ENCODE measurements at regions not wholly inside any gene's neighbourhood (a gene's known extent, or its start where the extent isn't known, plus 50 kb on each side); places are given as distances from the start of the nearest gene placed in this dataset.

GRCh38 chr12:63228853-63229252 is 77.9 kb upstream of the AVPR1A start:
- Histone ChIP-seq H3K9me3 (ENCODE audit: low read length) (no peaks in the 10 kb centered on the region), H4K20me1 (ENCODE audit: insufficient read depth) (no peaks in the 10 kb centered on the region), H3F3A (ENCODE audit: insufficient read depth, low read length, poor library complexity, severe bottlenecking) (no peaks in the 10 kb centered on the region), H3K4me3 (ENCODE audit: low read length) (no peak overlapping the region), H3K9me2 (ENCODE audit: insufficient read depth, low read length) (no peaks in the 10 kb centered on the region), H3K36me3 (ENCODE audit: insufficient read depth, low read length) (no peaks in the 10 kb centered on the region), H2AFZ (ENCODE audit: low read depth, low read length) (no peak overlapping the region), H3K27me3 (ENCODE audit: insufficient read depth, low read depth, low read length) (no peaks in the 10 kb centered on the region), H3K79me2 (replicated peaks; ENCODE audit: insufficient read depth, low read length) (no peaks in the 10 kb centered on the region), H3K4me2 (ENCODE audit: low read length) (no peak overlapping the region), H3K9ac (ENCODE audit: low read length) (no peak overlapping the region), H3K27ac (ENCODE audit: low read length) (no peak overlapping the region)
- TF ChIP-seq SMC3 (conservative IDR thresholded peaks at IDR 0.05; ENCODE audit: poor library complexity): no peak
- TF ChIP-seq REST (IDR thresholded peaks at IDR 0.05; ENCODE audit: borderline replicate concordance): no peak
- no peak for TF ChIP-seq POLR2AphosphoS5 (IDR thresholded peaks at IDR 0.05)
- no peak for TF ChIP-seq TAF1 (IDR thresholded peaks at IDR 0.05; ENCODE audit: low read depth)
- TF ChIP-seq EP300 (conservative IDR thresholded peaks at IDR 0.05; ENCODE audit: poor library complexity, severe bottlenecking): no peak
- TF ChIP-seq EZH2 (IDR thresholded peaks at IDR 0.05; ENCODE audit: borderline replicate concordance, insufficient read depth, low read length, poor library complexity, severe bottlenecking): no peak
- TF ChIP-seq, protein P1, sequence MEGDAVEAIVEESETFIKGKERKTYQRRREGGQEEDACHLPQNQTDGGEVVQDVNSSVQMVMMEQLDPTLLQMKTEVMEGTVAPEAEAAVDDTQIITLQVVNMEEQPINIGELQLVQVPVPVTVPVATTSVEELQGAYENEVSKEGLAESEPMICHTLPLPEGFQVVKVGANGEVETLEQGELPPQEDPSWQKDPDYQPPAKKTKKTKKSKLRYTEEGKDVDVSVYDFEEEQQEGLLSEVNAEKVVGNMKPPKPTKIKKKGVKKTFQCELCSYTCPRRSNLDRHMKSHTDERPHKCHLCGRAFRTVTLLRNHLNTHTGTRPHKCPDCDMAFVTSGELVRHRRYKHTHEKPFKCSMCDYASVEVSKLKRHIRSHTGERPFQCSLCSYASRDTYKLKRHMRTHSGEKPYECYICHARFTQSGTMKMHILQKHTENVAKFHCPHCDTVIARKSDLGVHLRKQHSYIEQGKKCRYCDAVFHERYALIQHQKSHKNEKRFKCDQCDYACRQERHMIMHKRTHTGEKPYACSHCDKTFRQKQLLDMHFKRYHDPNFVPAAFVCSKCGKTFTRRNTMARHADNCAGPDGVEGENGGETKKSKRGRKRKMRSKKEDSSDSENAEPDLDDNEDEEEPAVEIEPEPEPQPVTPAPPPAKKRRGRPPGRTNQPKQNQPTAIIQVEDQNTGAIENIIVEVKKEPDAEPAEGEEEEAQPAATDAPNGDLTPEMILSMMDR (IDR thresholded peaks at IDR 0.05; ENCODE audit: poor library complexity, severe bottlenecking): no peak
- TF ChIP-seq RAD21 (conservative IDR thresholded peaks at IDR 0.05): no peak
- no peak for TF ChIP-seq MXI1 (conservative IDR thresholded peaks at IDR 0.05; ENCODE audit: poor library complexity, severe bottlenecking)

DNA sequence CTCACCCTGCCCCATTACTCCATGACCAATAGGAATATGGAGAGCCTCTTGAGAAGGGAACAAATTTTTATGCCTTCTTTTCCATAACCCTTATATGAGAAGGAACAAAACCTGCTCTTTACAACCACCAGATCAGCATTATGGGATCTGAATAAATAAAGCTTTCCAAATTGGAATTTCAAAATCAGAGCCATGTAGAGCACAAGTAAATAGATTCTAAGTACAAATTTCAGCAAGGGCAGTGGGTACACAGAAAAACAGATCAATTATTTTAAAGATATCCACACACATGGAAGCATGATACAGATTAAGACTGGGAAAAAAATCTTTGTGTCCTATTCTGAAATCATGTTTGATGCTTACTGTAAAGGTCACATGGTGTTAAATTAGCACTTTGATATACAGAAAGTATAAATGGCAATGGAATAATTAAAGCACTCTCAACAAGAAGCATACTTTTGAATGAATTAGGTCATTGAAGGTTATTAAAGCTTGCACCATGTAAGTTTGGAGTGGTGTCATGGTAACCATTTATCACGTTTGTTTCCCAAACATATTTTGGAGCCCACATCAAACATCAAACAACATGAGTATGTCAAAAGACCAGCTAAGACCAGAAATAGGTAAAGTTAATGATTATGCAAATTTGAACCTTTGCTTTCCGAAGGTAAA is 75.9 kb upstream of the AVPR1A start:
- Histone ChIP-seq H4K20me1 (ENCODE audit: insufficient read depth) (no peaks in the 10 kb centered on the region), H3K9me3 (ENCODE audit: low read length) (no peaks in the 10 kb centered on the region), H3F3A (ENCODE audit: insufficient read depth, low read length, poor library complexity, severe bottlenecking) (no peaks in the 10 kb centered on the region), H3K4me2 (ENCODE audit: low read length) (no peak overlapping the region), H2AFZ (ENCODE audit: low read depth, low read length) (no peak overlapping the region), H3K9me2 (ENCODE audit: insufficient read depth, low read length) (no peaks in the 10 kb centered on the region), H3K27me3 (ENCODE audit: insufficient read depth, low read depth, low read length) (no peaks in the 10 kb centered on the region), H3K4me3 (ENCODE audit: low read length) (no peak overlapping the region), H3K79me2 (replicated peaks; ENCODE audit: insufficient read depth, low read length) (no peaks in the 10 kb centered on the region), H3K27ac (ENCODE audit: low read length) (no peak overlapping the region), H3K36me3 (ENCODE audit: insufficient read depth, low read length) (no peaks in the 10 kb centered on the region), H3K9ac (ENCODE audit: low read length) (no peak overlapping the region)
- no peak for TF ChIP-seq SMC3 (conservative IDR thresholded peaks at IDR 0.05; ENCODE audit: poor library complexity)

All from neural cell (in vitro differentiated cells).